ENCODE measurements at regions not wholly inside any gene's neighbourhood (a gene's known extent, or its start where the extent isn't known, plus 50 kb on each side); places are given as distances from the start of the nearest gene placed in this dataset.
A peak's percentile ranks its signal among the peaks of the same experiment; 100 is the strongest.
"Not testable (repeated sequence)": the region's sequence is repeated elsewhere in the genome, so short reads cannot be mapped to it uniquely, and the experiment has no call there.

- ChIA-PET POLR2A (ENCODE audit: low non-redundant PET) (no interaction called here), CTCF (no interaction called here)
- no peak overlapping the region for H3K27ac ChIP-seq
- TF ChIP-seq CTCF (conservative IDR thresholded peaks at IDR 0.05; ENCODE audit: low read depth), result no peak
- no peak for DNase-seq (ENCODE audit: low spot score)
These were observed 97.9 kb upstream of the MED13L start for GRCh38 chr12:116375278-116375842.

GRCh38 chr12:116376354-116377193 is 99.1 kb upstream of the MED13L start:
- CTCF ChIA-PET, result no interaction called here
- peak overlapping the region; percentile 56 for H3K27ac ChIP-seq
- no peak for TF ChIP-seq CTCF (conservative IDR thresholded peaks at IDR 0.05; ENCODE audit: low read depth)
- POLR2A ChIA-PET (ENCODE audit: low non-redundant PET), result no interaction called here
- DNase-seq (ENCODE audit: low spot score), result peak; percentile 25

GRCh38 chr12:116377194-116377571 is 99.7 kb upstream of the MED13L start:
- POLR2A ChIA-PET (ENCODE audit: low non-redundant PET); DNase-seq (ENCODE audit: low spot score): not testable (repeated sequence)
- CTCF ChIA-PET, result interaction anchor here (0.5 kb wide), 1 partner anchor 36 kb away, joined by 4 read pairs; no protein-coding TSS in a partner anchor
- peak overlapping the region; percentile 56 for H3K27ac ChIP-seq

GRCh38 chr12:116378002-116378401 is 100.5 kb upstream of the MED13L start:
- POLR2A ChIA-PET (ENCODE audit: low non-redundant PET), result no interaction called here
- H3K27ac ChIP-seq, result no peak overlapping the region
- CTCF ChIA-PET, result interaction anchor here (0.5 kb wide), 1 partner anchor 35 kb away, joined by 4 read pairs; no protein-coding TSS in a partner anchor
- TF ChIP-seq CTCF (conservative IDR thresholded peaks at IDR 0.05; ENCODE audit: low read depth), result no peak
- no peak for DNase-seq (ENCODE audit: low spot score)

- no peak overlapping the region for H3K27ac ChIP-seq
- no peak for DNase-seq (ENCODE audit: low spot score)
- ChIA-PET CTCF (no interaction called here), POLR2A (ENCODE audit: low non-redundant PET) (no interaction called here)
- TF ChIP-seq CTCF (conservative IDR thresholded peaks at IDR 0.05; ENCODE audit: low read depth), result no peak
These were observed 102.6 kb upstream of the MED13L start for GRCh38 chr12:116380108-116380507.

GRCh38 chr12:116380740-116381139 is 103.2 kb upstream of the MED13L start:
- peak overlapping the region; percentile 84; the same call in 1 of the 2 replicates for H3K27ac ChIP-seq
- DNase-seq (ENCODE audit: low spot score); CTCF ChIA-PET; POLR2A ChIA-PET (ENCODE audit: low non-redundant PET): not testable (repeated sequence)

GRCh38 chr12:116381240-116381743 is 103.8 kb upstream of the MED13L start:
- H3K27ac ChIP-seq, result peak overlapping the region; percentile 84
- ChIA-PET CTCF (no interaction called here), POLR2A (ENCODE audit: low non-redundant PET) (no interaction called here)
- TF ChIP-seq CTCF (conservative IDR thresholded peaks at IDR 0.05; ENCODE audit: low read depth), result no peak
- DNase-seq (ENCODE audit: low spot score), result no peak
